HepG2 (cell line): ENCODE measurements at regions not wholly inside any gene's neighbourhood (a gene's known extent, or its start where the extent isn't known, plus 50 kb on each side); places are given as distances from the start of the nearest gene placed in this dataset.

Source experiments
- CREM ChIP-seq, 2 experiments: sonication (generic) in 1 of 2; formaldehyde crosslinking in 1 of 2; IDR thresholded peaks; 2 replicates each; pipeline versions ENCODE4 v1.4.0 to v1.6.1; 2016 to 2020; ENCODE audit warnings: antibody characterized with exemption in 1 of 2, mild to moderate bottlenecking in 1 of 2, missing genetic modification reagents in 1 of 2
- HDAC6 ChIP-seq: fragments of 200-600 bp; sonication (generic); IDR thresholded peaks from 2 replicates; pipeline ENCODE4 v1.7.0; 2017; ENCODE audit warnings: mild to moderate bottlenecking, antibody characterized with exemption, low read length, low read depth
- MTA3 ChIP-seq: sonication (generic); formaldehyde crosslinking; IDR thresholded peaks from 2 replicates; pipeline ENCODE4 v1.4.0; 2020; ENCODE audit warnings: missing genetic modification reagents
- NFKBIZ ChIP-seq: IDR thresholded peaks from 2 replicates; pipeline ENCODE4 v1.6.1; 2018; ENCODE audit warnings: missing genetic modification reagents, missing compliant biosample characterization
- RNF2 ChIP-seq: fragments of 450-650 bp; conservative IDR thresholded peaks from 2 replicates; pipeline ENCODE4 v1.6.1; 2016; ENCODE audit warnings: low read depth
- SRSF9 ChIP-seq: fragments of 200-400 bp; formaldehyde crosslinking; IDR thresholded peaks from 2 replicates; pipeline ENCODE4 v1.6.1; 2018; ENCODE audit warnings: borderline replicate concordance, mild to moderate bottlenecking, low read depth, low read length; ENCODE audit not compliant: insufficient read depth, poor library complexity, severe bottlenecking
- ZNF75D ChIP-seq: sonication (generic); formaldehyde crosslinking; IDR thresholded peaks from 2 replicates; pipeline ENCODE4 v1.8.1; 2023; ENCODE audit warnings: missing genetic modification reagents, mild to moderate bottlenecking, borderline replicate concordance
- TF ChIP-seq, protein P1 (sequence below): sonication (generic); formaldehyde crosslinking; IDR thresholded peaks from 2 replicates; pipeline ENCODE4 v1.5.0; 2020; ENCODE audit warnings: mild to moderate bottlenecking, missing genetic modification reagents, moderate library complexity

DNA sequence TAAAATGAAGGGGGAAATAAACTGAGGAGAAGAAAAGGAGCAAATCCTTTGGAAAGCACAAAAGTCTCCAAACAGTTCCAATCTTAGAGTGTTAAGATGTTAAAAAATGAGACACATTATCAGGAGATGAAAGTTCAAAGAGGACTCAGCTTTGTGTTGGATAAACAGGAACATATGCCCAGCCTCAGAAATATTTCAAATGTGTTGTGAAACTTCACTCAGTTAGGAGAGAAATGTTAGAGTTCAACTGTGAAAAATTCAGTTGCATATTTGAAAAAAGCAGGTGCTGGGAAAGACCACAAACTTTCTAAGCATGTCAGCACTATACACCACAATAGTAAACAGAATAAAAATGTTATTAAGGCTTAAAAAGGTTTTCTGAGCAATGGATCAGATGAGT is 136.8 kb upstream of the PRKD1 start:
- TF ChIP-seq ZNF75D (CRISPR knock-in tag) = no peak
- no peak for TF ChIP-seq SRSF9
- TF ChIP-seq MTA3 (CRISPR knock-in tag) = no peak
- TF ChIP-seq HDAC6 = no peak
- TF ChIP-seq NFKBIZ (CRISPR knock-in tag) = no peak
- no peak for TF ChIP-seq CREM (IDR thresholded peaks at IDR 0.05)
- TF ChIP-seq CREM (CRISPR knock-in tag; IDR thresholded peaks at IDR 0.05) = no peak
- TF ChIP-seq RNF2 = no peak
- TF ChIP-seq, protein P1, sequence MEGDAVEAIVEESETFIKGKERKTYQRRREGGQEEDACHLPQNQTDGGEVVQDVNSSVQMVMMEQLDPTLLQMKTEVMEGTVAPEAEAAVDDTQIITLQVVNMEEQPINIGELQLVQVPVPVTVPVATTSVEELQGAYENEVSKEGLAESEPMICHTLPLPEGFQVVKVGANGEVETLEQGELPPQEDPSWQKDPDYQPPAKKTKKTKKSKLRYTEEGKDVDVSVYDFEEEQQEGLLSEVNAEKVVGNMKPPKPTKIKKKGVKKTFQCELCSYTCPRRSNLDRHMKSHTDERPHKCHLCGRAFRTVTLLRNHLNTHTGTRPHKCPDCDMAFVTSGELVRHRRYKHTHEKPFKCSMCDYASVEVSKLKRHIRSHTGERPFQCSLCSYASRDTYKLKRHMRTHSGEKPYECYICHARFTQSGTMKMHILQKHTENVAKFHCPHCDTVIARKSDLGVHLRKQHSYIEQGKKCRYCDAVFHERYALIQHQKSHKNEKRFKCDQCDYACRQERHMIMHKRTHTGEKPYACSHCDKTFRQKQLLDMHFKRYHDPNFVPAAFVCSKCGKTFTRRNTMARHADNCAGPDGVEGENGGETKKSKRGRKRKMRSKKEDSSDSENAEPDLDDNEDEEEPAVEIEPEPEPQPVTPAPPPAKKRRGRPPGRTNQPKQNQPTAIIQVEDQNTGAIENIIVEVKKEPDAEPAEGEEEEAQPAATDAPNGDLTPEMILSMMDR (CRISPR knock-in tag) = no peak
